H1 (cell line): ENCODE measurements at regions not wholly inside any gene's neighbourhood (a gene's known extent, or its start where the extent isn't known, plus 50 kb on each side); places are given as distances from the start of the nearest gene placed in this dataset.
A peak's percentile ranks its signal among the peaks of the same experiment; 100 is the strongest.

ENCODE experiments used
- CTCF ChIA-PET: fragments of 300-600 bp; sonication (Branson Sonifier 250); formaldehyde crosslinking; loops from one replicate; lab custom pipeline; 2021; ENCODE audit not compliant: partially characterized antibody; lab: Charles Lee
- POLR2A ChIA-PET: fragments of 300-600 bp; sonication (Branson Sonifier 250); formaldehyde crosslinking; loops from one replicate; lab custom pipeline; 2021; ENCODE audit warnings: inconsistent platforms; ENCODE audit not compliant: partially characterized antibody; lab: Charles Lee
- DNase-seq, 2 experiments: peaks; one replicate each; pipeline versions ENCODE4 v3.0.0 to v3.0.0-alpha.2; 2010 to 2022; ENCODE audit warnings: low spot score in 2 of 2, low read depth in 1 of 2, mixed read lengths in 1 of 2
- FAIRE-seq: peaks from 2 replicates; lab custom pipeline; 2011; peaks lifted over from hg19 to GRCh38; lab: Jason Lieb, UNC
- H2AFZ ChIP-seq: 2 replicates; pipeline ENCODE4 v1.8.1; 2012; ENCODE audit warnings: low read length, inconsistent platforms
- H2AK5ac ChIP-seq: 2 replicates; pipeline ENCODE4 v1.6.1; 2013; ENCODE audit warnings: low read depth, low read length
- H2BK120ac ChIP-seq: replicated peaks from 2 replicates; pipeline ENCODE3; 2013; ENCODE audit warnings: low read depth, low read length, inconsistent platforms
- H2BK12ac ChIP-seq: 2 replicates; pipeline ENCODE4 v1.6.1; 2013; ENCODE audit warnings: low read depth, low read length
- H2BK15ac ChIP-seq: 2 replicates; pipeline ENCODE4 v1.6.1; 2013; ENCODE audit warnings: low read length
- H2BK20ac ChIP-seq: 2 replicates; pipeline ENCODE4 v1.6.1; 2013; ENCODE audit warnings: low read length
- H2BK5ac ChIP-seq: 2 replicates; pipeline ENCODE4 v1.6.1; 2013; ENCODE audit warnings: low read depth, low read length
- H3K14ac ChIP-seq: 2 replicates; pipeline ENCODE4 v1.6.1; 2013; ENCODE audit warnings: inconsistent platforms; ENCODE audit not compliant: insufficient read length
- H3K18ac ChIP-seq: 2 replicates; pipeline ENCODE4 v1.6.1; 2013; ENCODE audit warnings: low read length; ENCODE audit errors: extremely low read depth
- H3K23ac ChIP-seq: 2 replicates; pipeline ENCODE4 v1.6.1; 2013; ENCODE audit warnings: inconsistent platforms; ENCODE audit not compliant: insufficient read length
- H3K23me2 ChIP-seq: 2 replicates; pipeline ENCODE4 v1.6.1; 2013; ENCODE audit warnings: low read depth, low read length
- H3K27ac ChIP-seq: 2 replicates; pipeline ENCODE4 v1.6.1; 2011; ENCODE audit warnings: low read depth, low read length, inconsistent platforms
- H3K27me3 ChIP-seq, 4 experiments: replicated peaks in 1 of 4; 1 replicate in 1 of 4; 2 replicates in 3 of 4; pipeline versions ENCODE4 v1.6.1 to v1.8.1; 2011 to 2013; ENCODE audit warnings: low read length in 3 of 4, mild to moderate bottlenecking in 3 of 4, inconsistent platforms in 2 of 4, mixed read lengths in 2 of 4, moderate library complexity in 1 of 4; ENCODE audit not compliant: control insufficient read depth in 3 of 4, insufficient read depth in 3 of 4; ENCODE audit errors: extremely low read depth in 1 of 4
- H3K36me3 ChIP-seq, 4 experiments: 2 replicates each; pipeline versions ENCODE4 v1.6.1 to v1.8.1; 2011 to 2013; ENCODE audit warnings: mild to moderate bottlenecking in 4 of 4, low read length in 3 of 4, moderate library complexity in 2 of 4, control low read depth in 1 of 4, inconsistent platforms in 1 of 4; ENCODE audit not compliant: insufficient read depth in 4 of 4, control insufficient read depth in 2 of 4
- H3K4ac ChIP-seq: replicated peaks from 2 replicates; pipeline ENCODE3; 2013; ENCODE audit warnings: low read length, low read depth, mixed read lengths, inconsistent platforms; ENCODE audit not compliant: insufficient read length
- H3K4me1 ChIP-seq, 4 experiments: replicated peaks in 1 of 4; 1 replicate in 1 of 4; 2 replicates in 3 of 4; pipeline versions ENCODE4 v1.6.1 to v1.8.1; 2011 to 2013; ENCODE audit warnings: low read length in 3 of 4, inconsistent platforms in 2 of 4, mixed read lengths in 1 of 4; ENCODE audit not compliant: insufficient read depth in 4 of 4, control insufficient read depth in 3 of 4
- H3K4me2 ChIP-seq, 2 experiments: 2 replicates each; pipeline versions ENCODE4 v1.6.1 to v1.8.1; 2011 to 2013; ENCODE audit warnings: low read depth in 2 of 2, low read length in 2 of 2, control low read depth in 1 of 2, inconsistent platforms in 1 of 2, mild to moderate bottlenecking in 1 of 2; ENCODE audit not compliant: insufficient read depth in 1 of 2
- H3K4me3 ChIP-seq, 4 experiments: fragments of 200-600, 300-600 bp in 1 of 4; sonication (generic), shearing (Covaris generic), sonication (Bioruptor Twin) in 1 of 4; 2 replicates each; pipeline versions ENCODE4 v1.5.1 to v1.8.1; 2011 to 2016; ENCODE audit warnings: low read length in 4 of 4, low read depth in 3 of 4, control low read depth in 2 of 4, inconsistent platforms in 2 of 4, mild to moderate bottlenecking in 2 of 4, mixed read lengths in 1 of 4, moderate library complexity in 1 of 4; ENCODE audit not compliant: insufficient read depth in 2 of 4; ENCODE audit errors: extremely low read depth in 1 of 4
- H3K56ac ChIP-seq: replicated peaks from 2 replicates; pipeline ENCODE3; 2013; ENCODE audit warnings: low read depth, mild to moderate bottlenecking, mixed read lengths, low read length, inconsistent platforms; ENCODE audit not compliant: insufficient read length
- H3K79me1 ChIP-seq: 2 replicates; pipeline ENCODE4 v1.6.1; 2013; ENCODE audit warnings: low read depth, low read length, control low read depth
- H3K79me2 ChIP-seq, 2 experiments: 2 replicates each; pipeline versions ENCODE4 v1.6.1 to v1.8.1; 2012 to 2013; ENCODE audit warnings: low read length in 2 of 2, mild to moderate bottlenecking in 2 of 2, inconsistent platforms in 1 of 2; ENCODE audit not compliant: insufficient read depth in 2 of 2, control insufficient read depth in 1 of 2
- H3K9ac ChIP-seq, 4 experiments: replicated peaks in 1 of 4; 1 replicate in 1 of 4; 2 replicates in 3 of 4; pipeline versions ENCODE4 v1.6.1 to v1.8.1; 2011 to 2013; ENCODE audit warnings: low read depth in 3 of 4, low read length in 3 of 4, control low read depth in 2 of 4, mild to moderate bottlenecking in 2 of 4, moderate library complexity in 2 of 4, inconsistent platforms in 1 of 4; ENCODE audit errors: extremely low read depth in 1 of 4
- H3K9me3 ChIP-seq, 2 experiments: 2 replicates each; pipeline versions ENCODE4 v1.6.1 to v1.8.1; 2012 to 2013; ENCODE audit warnings: mild to moderate bottlenecking in 2 of 2, moderate library complexity in 2 of 2, control low read depth in 1 of 2, inconsistent platforms in 1 of 2, low read depth in 1 of 2, low read length in 1 of 2, mixed read lengths in 1 of 2; ENCODE audit not compliant: insufficient read depth in 2 of 2
- H4K20me1 ChIP-seq, 2 experiments: replicated peaks in 1 of 2; 2 replicates each; pipeline versions ENCODE3 to v1.8.1; 2011 to 2013; ENCODE audit warnings: inconsistent platforms in 2 of 2, low read length in 2 of 2, mild to moderate bottlenecking in 1 of 2; ENCODE audit not compliant: insufficient read depth in 2 of 2, control insufficient read depth in 1 of 2
- H4K5ac ChIP-seq: 2 replicates; pipeline ENCODE4 v1.6.1; 2013; ENCODE audit warnings: low read length, low read depth, mixed read lengths, inconsistent platforms; ENCODE audit not compliant: insufficient read length
- H4K8ac ChIP-seq: 2 replicates; pipeline ENCODE4 v1.8.0; 2013; ENCODE audit warnings: mild to moderate bottlenecking, moderate library complexity, low read length, inconsistent platforms; ENCODE audit not compliant: insufficient read depth; ENCODE audit errors: extremely low read depth
- H4K91ac ChIP-seq: replicated peaks from 2 replicates; pipeline ENCODE3; 2013; ENCODE audit warnings: low read length, mixed read lengths, inconsistent platforms; ENCODE audit not compliant: insufficient read length
- POLR2A ChIP-seq, 2 experiments: IDR thresholded peaks; 1 replicate in 1 of 2; 2 replicates in 1 of 2; pipeline ENCODE4 v1.6.1; 2011; ENCODE audit warnings: low read depth in 2 of 2, low read length in 2 of 2, mild to moderate bottlenecking in 2 of 2; ENCODE audit errors: control extremely low read depth in 1 of 2
- WGBS, 2 experiments: shearing (Covaris generic) in 1 of 2; methylation state at CpG; one replicate each; pipeline versions ENCODE4 v1.1.6 to v1.1.7; 2013 to 2015; ENCODE audit warnings: low lambda C conversion rate in 2 of 2, mixed read lengths in 2 of 2, inconsistent platforms in 1 of 2, low coverage in 1 of 2, missing lambda C conversion rate in 1 of 2; ENCODE audit not compliant: insufficient replicate concordance in 2 of 2, insufficient coverage in 1 of 2, insufficient read length in 1 of 2; ENCODE audit errors: extremely low coverage in 1 of 2, missing lambda C conversion rate in 1 of 2; 5-methylcytosine and 5-hydroxymethylcytosine counted together

DNA sequence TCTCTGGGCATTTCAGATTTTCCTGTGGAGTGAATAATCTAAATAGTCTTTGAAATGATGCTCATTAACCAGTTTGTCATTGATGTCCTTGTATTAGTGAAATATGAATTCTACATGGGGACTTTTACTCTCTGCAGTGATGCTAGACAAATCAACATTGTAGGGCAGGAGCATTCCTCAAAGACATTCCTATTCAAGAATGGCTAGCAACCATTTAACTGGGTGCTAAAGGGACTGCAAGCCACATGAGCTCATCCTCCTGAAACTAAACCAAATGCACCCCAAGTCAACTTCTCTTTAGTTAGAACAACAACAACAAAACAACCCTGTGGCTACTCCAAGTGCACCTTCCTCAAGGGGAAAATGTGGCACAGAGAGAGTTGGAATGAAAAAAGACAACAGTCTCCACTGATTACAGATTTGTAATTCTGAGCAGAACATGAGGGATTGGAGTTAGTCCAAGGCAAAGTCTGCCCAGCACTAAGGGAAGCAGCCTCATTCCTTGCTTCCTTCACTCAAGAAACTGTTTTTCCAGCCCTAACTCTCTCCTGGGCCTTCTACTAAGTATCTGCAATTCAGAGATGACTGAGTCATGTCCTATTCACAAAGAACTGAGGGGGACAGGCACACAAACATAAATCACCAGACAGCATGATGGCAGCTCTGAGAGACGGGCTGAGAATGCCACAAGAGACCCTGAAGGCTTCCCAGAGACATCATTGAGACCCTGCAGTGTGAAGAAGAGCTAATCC, 82.0 kb upstream of the WWC1 start:
- no peaks in the 10 kb centered on the region for H3K79me2 ChIP-seq
- H3K18ac ChIP-seq = no peak overlapping the region
- H3K36me3 ChIP-seq = no peaks in the 10 kb centered on the region
- H3K79me1 ChIP-seq = no peaks in the 10 kb centered on the region
- 71% methylated on average over 1 of the region's 1 CpG; no CpG with 5 or more reads in 1 of the 2 experiments for WGBS, 2 experiments
- peaks cover 0 to 4% (median 0%) of the 10 kb centered on the region in 4 experiments; a peak in 1 of 7 replicates for H3K4me1 ChIP-seq
- H2BK20ac ChIP-seq = no peak overlapping the region
- no peak overlapping the region for H3K4ac ChIP-seq
- H2BK120ac ChIP-seq = no peak overlapping the region
- H3K14ac ChIP-seq = no peak overlapping the region
- H4K20me1 ChIP-seq = no peaks in the 10 kb centered on the region
- peak; percentile 7 for FAIRE-seq
- H4K5ac ChIP-seq = no peak overlapping the region
- no peak overlapping the region for H3K27ac ChIP-seq
- H2AFZ ChIP-seq = no peak overlapping the region
- H2BK5ac ChIP-seq = no peak overlapping the region
- no peak for DNase-seq
- no peak overlapping the region for H2BK15ac ChIP-seq
- H3K56ac ChIP-seq = no peak overlapping the region
- H3K9me3 ChIP-seq = no peaks in the 10 kb centered on the region
- H3K23me2 ChIP-seq = no peaks in the 10 kb centered on the region
- H4K91ac ChIP-seq = no peak overlapping the region
- ChIA-PET CTCF (interaction anchor here (1.0 to 4.0 kb wide), 5 partner anchors 10 to 132 kb away, joined by 3 to 15 read pairs (median 3); no protein-coding TSS in a partner anchor), POLR2A (no interaction called here)
- H3K23ac ChIP-seq = no peak overlapping the region
- no peak for TF ChIP-seq POLR2A (IDR thresholded peaks at IDR 0.05; ENCODE audit: control extremely low read depth in 1 of 2, low read depth in 2 of 2, low read length in 2 of 2)
- H2BK12ac ChIP-seq = no peak overlapping the region
- H3K4me2 ChIP-seq = no peak overlapping the region
- H3K9ac ChIP-seq = no peak overlapping the region
- H2AK5ac ChIP-seq = no peak overlapping the region
- H3K4me3 ChIP-seq = no peak overlapping the region
- no peaks in the 10 kb centered on the region for H3K27me3 ChIP-seq
- H4K8ac ChIP-seq = no peak overlapping the region
